ENCODE measurements at regions not wholly inside any gene's neighbourhood (a gene's known extent, or its start where the extent isn't known, plus 50 kb on each side); places are given as distances from the start of the nearest gene placed in this dataset.

GRCh38 chr1:72489801-72490200, 207.5 kb upstream of the NEGR1 start:
- Histone ChIP-seq H3K4me3 (ENCODE audit: low read depth, low read length) (no peak overlapping the region), H3K36me3 (ENCODE audit: control insufficient read depth, insufficient read depth, low read length) (no peaks in the 10 kb centered on the region), H3K27me3 (ENCODE audit: control insufficient read depth, insufficient read depth, low read length) (no peaks in the 10 kb centered on the region)
- FAIRE-seq: no peak
- no peak for TF ChIP-seq CTCF (IDR thresholded peaks at IDR 0.05; ENCODE audit: insufficient read depth, low read length, severe bottlenecking)
- DNase-seq (ENCODE audit: low read depth): no peak

GRCh38 chr1:72485801-72486200, 203.5 kb upstream of the NEGR1 start:
- TF ChIP-seq CTCF (IDR thresholded peaks at IDR 0.05; ENCODE audit: insufficient read depth, low read length, severe bottlenecking): no peak
- Histone ChIP-seq H3K27me3 (ENCODE audit: control insufficient read depth, insufficient read depth, low read length) (no peaks in the 10 kb centered on the region), H3K4me3 (ENCODE audit: low read depth, low read length) (no peak overlapping the region), H3K36me3 (ENCODE audit: control insufficient read depth, insufficient read depth, low read length) (no peaks in the 10 kb centered on the region)
- no peak for FAIRE-seq
- DNase-seq (ENCODE audit: low read depth): no peak

DNA sequence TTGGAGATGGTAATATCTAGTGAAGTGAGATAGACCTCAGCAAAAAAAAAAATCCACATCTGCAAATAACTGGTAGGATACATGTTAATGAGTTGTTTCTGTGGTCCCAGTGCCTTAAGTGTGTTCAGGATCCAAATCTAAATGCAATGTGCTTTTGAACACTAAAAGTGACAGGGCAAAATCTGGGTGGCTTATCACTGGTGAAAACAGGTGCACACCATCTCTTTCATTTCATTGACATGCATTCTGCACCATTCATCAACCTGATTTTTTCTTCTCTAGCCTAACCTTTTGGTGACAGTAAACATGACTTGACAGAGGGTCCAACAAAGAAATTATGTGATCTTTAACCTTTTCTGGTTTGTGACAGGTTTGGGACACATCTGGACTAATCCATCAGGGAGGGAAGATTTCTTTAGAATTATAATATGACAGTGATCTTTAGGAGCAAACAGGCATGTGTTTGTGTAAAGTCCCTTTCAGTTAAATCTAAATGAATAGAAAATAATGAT, 201.6 kb upstream of the NEGR1 start:
- DNase-seq (ENCODE audit: low read depth): no peak
- Histone ChIP-seq H3K4me3 (ENCODE audit: low read depth, low read length) (no peak overlapping the region), H3K36me3 (ENCODE audit: control insufficient read depth, insufficient read depth, low read length) (no peaks in the 10 kb centered on the region), H3K27me3 (ENCODE audit: control insufficient read depth, insufficient read depth, low read length) (no peaks in the 10 kb centered on the region)
- FAIRE-seq: no peak
- TF ChIP-seq CTCF (IDR thresholded peaks at IDR 0.05; ENCODE audit: insufficient read depth, low read length, severe bottlenecking): no peak

DNA sequence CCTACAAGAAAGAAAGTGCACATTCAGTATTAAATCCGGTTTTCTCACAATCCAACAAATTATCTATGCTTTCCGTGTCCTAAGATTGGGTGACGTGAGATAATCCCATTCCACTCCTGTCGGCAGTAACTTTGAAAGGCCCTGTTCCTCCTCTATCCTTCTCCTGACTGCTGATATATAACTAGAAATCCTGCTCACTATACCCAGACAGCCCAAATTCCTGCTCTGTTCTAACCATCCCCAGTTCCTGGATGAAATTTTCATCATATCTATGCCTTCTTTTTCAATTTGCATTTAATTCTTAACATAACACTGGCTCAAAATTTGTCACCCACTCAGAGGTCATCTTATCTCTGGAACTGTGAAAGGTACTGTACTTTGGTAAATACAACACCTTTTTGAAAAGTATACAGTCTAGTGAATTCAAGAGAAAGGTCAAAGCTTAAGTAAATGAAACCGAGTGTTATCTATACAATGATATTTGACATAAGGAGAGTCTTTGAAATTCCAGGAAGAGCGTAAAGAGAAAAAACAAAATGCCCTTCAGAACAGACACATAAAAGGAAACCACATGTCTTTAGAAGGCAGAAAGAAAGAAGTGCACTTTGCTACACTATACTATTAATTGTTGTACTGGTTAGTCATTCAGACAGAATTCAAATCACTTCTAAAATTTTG, 200.5 kb upstream of the NEGR1 start:
- TF ChIP-seq CTCF (IDR thresholded peaks at IDR 0.05; ENCODE audit: insufficient read depth, low read length, severe bottlenecking): no peak
- Histone ChIP-seq H3K4me3 (ENCODE audit: low read depth, low read length) (no peak overlapping the region), H3K27me3 (ENCODE audit: control insufficient read depth, insufficient read depth, low read length) (no peaks in the 10 kb centered on the region), H3K36me3 (ENCODE audit: control insufficient read depth, insufficient read depth, low read length) (no peaks in the 10 kb centered on the region)
- FAIRE-seq (no peak), DNase-seq (ENCODE audit: low read depth) (no peak)

GRCh38 chr1:72481420-72481970, 199.2 kb upstream of the NEGR1 start:
- Histone ChIP-seq H3K4me3 (ENCODE audit: low read depth, low read length) (no peak overlapping the region), H3K36me3 (ENCODE audit: control insufficient read depth, insufficient read depth, low read length) (no peaks in the 10 kb centered on the region), H3K27me3 (ENCODE audit: control insufficient read depth, insufficient read depth, low read length) (no peaks in the 10 kb centered on the region)
- DNase-seq (ENCODE audit: low read depth) (no peak), FAIRE-seq (no peak)
- TF ChIP-seq CTCF (IDR thresholded peaks at IDR 0.05; ENCODE audit: insufficient read depth, low read length, severe bottlenecking): no peak
